Duodenal mucosa (tissue), 2 donors: ENCODE measurements at regions not wholly inside any gene's neighbourhood (a gene's known extent, or its start where the extent isn't known, plus 50 kb on each side); places are given as distances from the start of the nearest gene placed in this dataset.

Source experiments
- H3K27ac ChIP-seq: one replicate; pipeline ENCODE4 v1.7.0; 2013; ENCODE audit warnings: low read depth, low read length
- H3K27me3 ChIP-seq, 2 donors: one replicate each; pipeline ENCODE4 v1.7.0; 2013; ENCODE audit warnings: low read length in 2 of 2, control low read depth in 1 of 2; ENCODE audit not compliant: insufficient read depth in 2 of 2, control insufficient read depth in 1 of 2
- H3K36me3 ChIP-seq, 2 donors: one replicate each; pipeline ENCODE4 v1.7.0; 2013; ENCODE audit warnings: low read length in 2 of 2, control low read depth in 1 of 2; ENCODE audit not compliant: insufficient read depth in 2 of 2, control insufficient read depth in 1 of 2
- H3K4me1 ChIP-seq, 2 donors: one replicate each; pipeline ENCODE4 v1.7.0; 2013; ENCODE audit warnings: low read length in 2 of 2, control low read depth in 1 of 2; ENCODE audit not compliant: insufficient read depth in 2 of 2, control insufficient read depth in 1 of 2
- H3K4me3 ChIP-seq, 2 donors: one replicate each; pipeline ENCODE4 v1.7.0; 2013; ENCODE audit warnings: low read length in 2 of 2, low read depth in 1 of 2
- H3K9ac ChIP-seq, 2 donors: one replicate each; pipeline ENCODE4 v1.7.0; 2013; ENCODE audit warnings: low read length in 2 of 2, low read depth in 1 of 2
- H3K9me3 ChIP-seq, 2 donors: one replicate each; pipeline ENCODE4 v1.7.0; 2013; ENCODE audit warnings: low read length in 2 of 2, control low read depth in 1 of 2; ENCODE audit not compliant: control insufficient read depth in 1 of 2

DNA sequence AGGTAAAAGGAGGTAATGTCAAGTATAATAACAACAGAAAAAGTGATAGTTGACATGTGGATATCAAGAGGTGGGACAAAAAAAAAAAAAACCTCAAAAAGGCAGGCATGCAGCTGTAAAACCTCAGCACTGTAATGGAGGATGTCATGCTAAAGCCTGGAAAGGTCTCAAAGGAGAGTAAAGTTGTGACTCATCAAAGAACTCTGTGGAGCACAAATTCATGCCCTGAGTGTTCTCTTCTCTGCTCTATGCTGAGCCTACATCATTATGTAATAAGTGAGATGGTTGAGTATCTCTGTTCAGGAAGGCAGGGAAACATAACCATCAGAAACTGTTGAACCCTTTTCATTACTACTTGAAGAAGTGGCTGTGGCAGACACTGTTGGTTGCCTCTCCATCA is 597.8 kb downstream of the BCOR start:
- Histone ChIP-seq H3K36me3 (no peaks in the 10 kb centered on the region), H3K27ac (no peak overlapping the region), H3K4me1 (no peaks in the 10 kb centered on the region), H3K4me3 (no peak overlapping the region), H3K27me3 (no peaks in the 10 kb centered on the region), H3K9me3 (no peaks in the 10 kb centered on the region), H3K9ac (no peak overlapping the region)

DNA sequence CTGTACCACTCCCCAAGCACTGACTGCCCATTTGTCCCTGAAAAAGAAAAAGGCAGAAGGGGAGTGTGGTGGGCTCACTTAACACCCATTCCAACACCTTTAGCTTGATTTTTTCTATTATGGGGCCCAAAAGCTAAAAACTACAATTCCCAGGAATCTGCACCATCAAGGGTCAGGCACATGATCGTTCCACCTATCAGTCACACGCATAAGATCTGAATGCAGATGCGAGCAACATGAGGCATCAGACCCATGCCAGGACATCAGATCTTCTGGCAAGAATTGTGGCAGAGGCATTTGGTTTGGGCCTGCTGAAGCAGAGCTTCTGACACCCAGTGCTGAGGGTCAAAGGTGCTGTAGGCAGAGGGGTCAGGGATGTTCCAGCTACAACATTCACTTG is 595.9 kb downstream of the BCOR start:
- no peak overlapping the region for H3K9ac ChIP-seq
- H3K27me3 ChIP-seq: no peaks in the 10 kb centered on the region
- no peaks in the 10 kb centered on the region for H3K9me3 ChIP-seq
- H3K4me3 ChIP-seq: no peak overlapping the region
- no peak overlapping the region for H3K27ac ChIP-seq
- H3K36me3 ChIP-seq: no peaks in the 10 kb centered on the region
- no peaks in the 10 kb centered on the region for H3K4me1 ChIP-seq

DNA sequence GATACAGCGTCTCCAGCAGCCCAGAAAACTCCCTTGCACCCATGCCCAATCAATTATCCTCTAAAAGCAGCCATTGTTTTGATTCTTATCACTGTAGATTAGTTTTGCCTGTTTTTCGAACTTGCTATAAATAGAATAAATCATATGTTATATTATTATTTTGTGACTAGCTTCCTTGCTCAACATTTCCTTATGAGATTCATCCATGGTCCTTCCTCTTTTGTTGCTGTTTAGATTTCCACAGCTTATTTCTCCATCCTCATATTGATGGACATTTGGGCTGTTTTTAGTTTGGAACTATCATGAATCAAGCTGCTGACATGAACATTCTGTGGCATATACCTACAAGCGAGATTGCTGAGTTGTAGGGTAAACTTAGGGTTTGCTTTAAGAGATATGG is 595.3 kb downstream of the BCOR start:
- H3K27me3 ChIP-seq: no peaks in the 10 kb centered on the region
- no peak overlapping the region for H3K9ac ChIP-seq
- no peaks in the 10 kb centered on the region for H3K9me3 ChIP-seq
- no peaks in the 10 kb centered on the region for H3K4me1 ChIP-seq
- H3K27ac ChIP-seq: no peak overlapping the region
- H3K36me3 ChIP-seq: no peaks in the 10 kb centered on the region
- H3K4me3 ChIP-seq: no peak overlapping the region

DNA sequence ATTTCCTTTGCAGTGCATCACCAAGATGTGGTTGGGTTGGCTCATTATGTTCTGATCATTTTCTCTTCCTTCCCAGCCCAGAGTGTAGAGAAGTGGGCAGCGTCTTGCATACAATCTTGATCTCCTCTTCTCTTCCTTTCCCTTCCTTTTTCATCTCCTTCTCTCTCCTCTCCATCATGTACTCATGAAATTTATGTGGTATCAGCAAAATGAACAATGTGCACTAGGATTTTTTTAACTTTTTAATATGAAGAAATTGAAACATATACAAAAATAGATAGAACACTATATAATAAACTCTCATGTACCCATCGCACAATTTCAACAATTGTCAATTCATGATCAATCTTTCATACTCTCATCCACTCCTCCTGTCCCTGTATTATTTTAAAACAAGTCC is 593.5 kb downstream of the BCOR start:
- Histone ChIP-seq H3K4me3 (no peak overlapping the region), H3K9me3 (no peaks in the 10 kb centered on the region)

GRCh38 chrX:39504850-39505259 is 592.9 kb downstream of the BCOR start:
- Histone ChIP-seq H3K27me3 (no peaks in the 10 kb centered on the region), H3K4me3 (no peak overlapping the region), H3K9ac (no peak overlapping the region), H3K36me3 (no peaks in the 10 kb centered on the region), H3K27ac (no peak overlapping the region), H3K4me1 (no peaks in the 10 kb centered on the region), H3K9me3 (peaks cover 3% of the 10 kb centered on the region in 2 donors)

More for the DNA sequence above, 593.5 kb downstream of the BCOR start:
- Histone ChIP-seq H3K27me3 (no peaks in the 10 kb centered on the region), H3K36me3 (no peaks in the 10 kb centered on the region), H3K27ac (no peak overlapping the region), H3K9ac (no peak overlapping the region), H3K4me1 (no peaks in the 10 kb centered on the region)

DNA sequence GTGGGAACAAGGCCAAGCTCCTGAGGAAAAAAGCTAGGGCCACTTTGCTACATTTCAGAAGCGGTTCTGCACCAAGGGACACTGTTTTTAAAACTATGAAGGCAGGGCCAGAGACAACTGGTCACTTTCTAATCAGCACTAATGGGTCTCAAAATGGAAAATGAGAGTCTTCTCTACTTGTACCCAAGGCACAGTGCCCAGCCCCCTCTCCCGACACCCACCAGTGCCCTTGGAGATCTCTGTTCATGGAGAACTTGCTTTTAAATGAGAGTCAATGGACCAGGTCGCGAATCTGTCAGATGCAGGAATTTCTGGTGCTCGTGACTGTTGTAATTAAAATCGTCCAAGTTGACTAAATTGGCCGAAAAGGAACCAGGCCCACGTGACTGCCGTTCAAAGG is 591.6 kb downstream of the BCOR start:
- H3K9ac ChIP-seq: no peak overlapping the region
- H3K27me3 ChIP-seq: no peaks in the 10 kb centered on the region
- no peak overlapping the region for H3K4me3 ChIP-seq
- H3K36me3 ChIP-seq: no peaks in the 10 kb centered on the region
- no peaks in the 10 kb centered on the region for H3K4me1 ChIP-seq
- H3K27ac ChIP-seq: no peak overlapping the region
- peaks cover 3% of the 10 kb centered on the region in 2 donors for H3K9me3 ChIP-seq

DNA sequence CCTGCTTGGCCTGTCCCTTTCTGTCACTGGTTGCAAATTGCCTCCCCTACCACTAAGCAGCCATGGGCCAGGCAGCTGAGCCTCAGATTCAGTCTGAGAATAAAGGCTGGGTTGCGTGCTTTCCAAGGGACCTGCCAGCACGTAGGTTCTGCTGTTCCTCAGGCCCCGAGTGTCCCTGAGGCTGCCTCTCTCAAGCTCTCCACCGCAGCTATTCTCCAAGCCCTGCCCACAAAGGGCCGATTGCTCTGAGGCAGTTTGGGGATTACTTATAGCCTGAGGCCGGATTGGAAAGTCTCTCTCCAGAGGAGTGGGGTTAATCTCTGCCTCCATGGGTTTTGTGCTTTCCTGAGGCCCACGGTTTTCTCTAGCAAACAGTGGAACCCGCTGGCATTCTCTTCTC is 590.7 kb downstream of the BCOR start:
- Histone ChIP-seq H3K27ac (no peak overlapping the region), H3K36me3 (no peaks in the 10 kb centered on the region), H3K27me3 (no peaks in the 10 kb centered on the region), H3K9ac (no peak overlapping the region), H3K9me3 (peaks cover 3% of the 10 kb centered on the region in 2 donors), H3K4me1 (no peaks in the 10 kb centered on the region), H3K4me3 (no peak overlapping the region)

DNA sequence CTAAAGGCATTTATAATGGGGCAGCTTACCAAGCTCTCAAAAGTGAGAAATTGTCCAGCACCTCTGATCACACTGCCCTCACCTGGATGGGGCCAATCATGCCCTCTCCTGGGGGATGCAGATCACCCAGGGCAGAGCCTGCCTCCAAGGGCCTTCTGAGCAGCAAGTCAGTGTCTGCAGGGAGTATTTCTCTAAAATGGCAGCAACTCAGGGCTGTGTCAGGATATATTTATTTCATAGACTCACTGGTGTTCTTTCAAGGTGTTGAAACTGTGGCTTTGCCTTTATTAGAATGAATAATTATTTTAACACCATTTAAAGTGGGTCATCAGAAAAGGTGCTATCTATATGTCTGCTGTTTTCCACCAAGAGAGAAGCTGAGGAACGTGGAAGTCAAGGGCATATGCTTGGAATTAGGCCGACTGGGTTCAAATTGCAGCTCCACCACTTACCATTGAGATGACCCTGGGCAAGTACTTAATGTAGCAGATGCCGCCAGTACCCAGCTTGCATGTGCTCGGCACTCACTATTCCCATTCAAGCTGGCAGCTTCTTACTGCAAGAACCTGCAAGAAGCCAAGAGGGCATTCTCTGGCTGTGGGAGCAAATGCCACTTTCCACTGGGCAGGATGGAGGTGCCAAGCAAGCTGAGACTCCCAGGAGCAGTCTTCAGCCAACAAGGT is 590.0 kb downstream of the BCOR start:
- H3K4me1 ChIP-seq: no peaks in the 10 kb centered on the region
- H3K27me3 ChIP-seq: no peaks in the 10 kb centered on the region
- H3K4me3 ChIP-seq: no peak overlapping the region
- H3K9ac ChIP-seq: no peak overlapping the region
- no peak overlapping the region for H3K27ac ChIP-seq
- peaks cover 3% of the 10 kb centered on the region in 2 donors for H3K9me3 ChIP-seq
- H3K36me3 ChIP-seq: no peaks in the 10 kb centered on the region

GRCh38 chrX:39508300-39508692 is 589.5 kb downstream of the BCOR start:
- Histone ChIP-seq H3K27ac (no peak overlapping the region), H3K4me1 (no peaks in the 10 kb centered on the region), H3K4me3 (no peak overlapping the region)

DNA sequence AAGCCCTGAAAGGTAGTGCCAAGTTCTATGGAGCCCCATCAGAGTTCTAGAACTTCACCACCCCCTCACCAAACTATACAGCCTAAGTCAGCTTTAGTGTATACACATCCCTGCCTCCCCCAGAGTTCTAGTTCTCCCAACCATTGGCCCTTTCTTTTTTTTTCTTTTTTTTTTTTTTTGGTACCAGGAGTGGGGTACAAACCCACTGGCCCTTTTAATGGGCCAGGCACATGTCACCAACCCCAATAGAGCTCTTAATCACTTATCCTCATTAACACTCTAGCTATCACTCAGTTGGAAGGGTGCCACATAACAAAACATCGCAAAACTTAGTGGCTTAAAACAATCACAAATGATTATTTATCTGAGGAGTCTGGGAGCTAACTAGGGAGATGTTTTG is 588.6 kb downstream of the BCOR start:
- no peaks in the 10 kb centered on the region for H3K4me1 ChIP-seq
- H3K9me3 ChIP-seq: peaks cover 3% of the 10 kb centered on the region in 2 donors
- no peaks in the 10 kb centered on the region for H3K36me3 ChIP-seq
- H3K4me3 ChIP-seq: no peak overlapping the region
- no peaks in the 10 kb centered on the region for H3K27me3 ChIP-seq
- no peak overlapping the region for H3K27ac ChIP-seq
- H3K9ac ChIP-seq: no peak overlapping the region

More at GRCh38 chrX:39508300-39508692, 589.5 kb downstream of the BCOR start:
- no peak overlapping the region for H3K9ac ChIP-seq
- H3K9me3 ChIP-seq: peaks cover 3% of the 10 kb centered on the region in 2 donors
- H3K36me3 ChIP-seq: no peaks in the 10 kb centered on the region
- no peaks in the 10 kb centered on the region for H3K27me3 ChIP-seq
